Fibroblast of skin of left biceps (primary cell): ENCODE measurements at regions not wholly inside any gene's neighbourhood (a gene's known extent, or its start where the extent isn't known, plus 50 kb on each side); places are given as distances from the start of the nearest gene placed in this dataset.
"Not testable (repeated sequence)": the region's sequence is repeated elsewhere in the genome, so short reads cannot be mapped to it uniquely, and the experiment has no call there.

Experiments used
- DNase-seq, 2 experiments: peaks; one replicate each; pipeline ENCODE4 v3.0.0-alpha.2; 2013; ENCODE audit warnings: low read depth in 2 of 2

- no peak for DNase-seq
These were observed 529.5 kb downstream of the AGTPBP1 start for GRCh38 chr9:85212209-85212608.

GRCh38 chr9:85208666-85209065 is 533.1 kb downstream of the AGTPBP1 start:
- DNase-seq: no peak

- no peak for DNase-seq
These were observed 534.6 kb downstream of the NTRK2 start for GRCh38 chr9:85204176-85204575.

GRCh38 chr9:85202596-85202995 is 533.1 kb downstream of the NTRK2 start:
- DNase-seq: no peak

GRCh38 chr9:85200726-85201404 is 531.3 kb downstream of the NTRK2 start:
- DNase-seq: peak in 1 of 2 experiments; percentile 47

- no peak for DNase-seq
These were observed 530.5 kb downstream of the NTRK2 start for GRCh38 chr9:85199866-85200495.

- no peak for DNase-seq
These were observed 523.2 kb downstream of the NTRK2 start for GRCh38 chr9:85192750-85193149.

GRCh38 chr9:85186218-85186585 is 516.7 kb downstream of the NTRK2 start:
- no peak for DNase-seq

- DNase-seq: no peak
These were observed 516.1 kb downstream of the NTRK2 start for GRCh38 chr9:85185486-85186217.

GRCh38 chr9:85182383-85182782 is 512.9 kb downstream of the NTRK2 start:
- DNase-seq: no peak

GRCh38 chr9:85178474-85178873 is 508.9 kb downstream of the NTRK2 start:
- no peak for DNase-seq

GRCh38 chr9:85173967-85174366 is 504.4 kb downstream of the NTRK2 start:
- DNase-seq: no peak

- DNase-seq: no peak
These were observed 502.8 kb downstream of the NTRK2 start for GRCh38 chr9:85172001-85172978.

- no peak for DNase-seq
These were observed 501.6 kb downstream of the NTRK2 start for GRCh38 chr9:85171163-85171562.

- no peak for DNase-seq
These were observed 498.9 kb downstream of the NTRK2 start for GRCh38 chr9:85168412-85168811.

GRCh38 chr9:85167146-85167545 is 497.6 kb downstream of the NTRK2 start:
- DNase-seq: no peak

GRCh38 chr9:85163825-85164224 is 494.3 kb downstream of the NTRK2 start:
- no peak for DNase-seq

GRCh38 chr9:85163415-85163814 is 493.9 kb downstream of the NTRK2 start:
- no peak for DNase-seq

GRCh38 chr9:85162822-85163221 is 493.3 kb downstream of the NTRK2 start:
- DNase-seq: no peak

- DNase-seq: not testable (repeated sequence)
These were observed 491.4 kb downstream of the NTRK2 start for GRCh38 chr9:85160944-85161343.

- DNase-seq: no peak
These were observed 489.0 kb downstream of the NTRK2 start for GRCh38 chr9:85158512-85158911.

- DNase-seq: no peak
These were observed 488.2 kb downstream of the NTRK2 start for GRCh38 chr9:85157772-85158171.
